GM21825 (cell line): ENCODE measurements at regions not wholly inside any gene's neighbourhood (a gene's known extent, or its start where the extent isn't known, plus 50 kb on each side); places are given as distances from the start of the nearest gene placed in this dataset.
"Not testable (repeated sequence)": the region's sequence is repeated elsewhere in the genome, so short reads cannot be mapped to it uniquely, and the experiment has no call there.

Experiments used
- ATAC-seq: cut with Tn5 transposase; IDR thresholded peaks from one replicate; pipeline ENCODE4 v1.9.1; 2021; ENCODE audit warnings: mild to moderate bottlenecking, moderate library complexity; ENCODE audit not compliant: unreplicated experiment

DNA sequence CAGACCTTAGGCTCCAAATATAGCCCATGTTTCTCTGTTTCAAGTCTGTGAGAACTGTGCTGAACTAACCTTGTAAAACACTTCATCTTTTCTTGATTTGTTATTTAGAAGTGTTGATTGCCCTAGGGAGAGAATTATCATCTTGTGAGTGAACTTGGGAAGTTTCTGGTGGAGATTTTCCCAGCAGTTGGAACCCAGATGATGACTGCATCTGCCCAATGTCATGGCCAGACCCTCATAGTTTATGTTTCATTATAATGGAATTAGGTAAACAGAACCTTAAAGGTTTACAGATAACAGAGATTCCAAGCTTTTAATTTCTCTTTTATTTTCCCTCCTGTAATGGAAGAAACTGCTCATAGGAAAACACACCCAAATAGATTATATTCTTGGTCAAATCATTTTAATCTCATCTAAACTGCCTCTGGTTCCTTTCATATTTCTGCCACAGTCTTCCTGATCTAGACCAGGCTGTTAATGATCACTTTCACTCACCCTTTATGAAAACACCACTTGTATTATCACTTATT lies 569.1 kb downstream of the KCTD12 start:
- ATAC-seq: no peak

DNA sequence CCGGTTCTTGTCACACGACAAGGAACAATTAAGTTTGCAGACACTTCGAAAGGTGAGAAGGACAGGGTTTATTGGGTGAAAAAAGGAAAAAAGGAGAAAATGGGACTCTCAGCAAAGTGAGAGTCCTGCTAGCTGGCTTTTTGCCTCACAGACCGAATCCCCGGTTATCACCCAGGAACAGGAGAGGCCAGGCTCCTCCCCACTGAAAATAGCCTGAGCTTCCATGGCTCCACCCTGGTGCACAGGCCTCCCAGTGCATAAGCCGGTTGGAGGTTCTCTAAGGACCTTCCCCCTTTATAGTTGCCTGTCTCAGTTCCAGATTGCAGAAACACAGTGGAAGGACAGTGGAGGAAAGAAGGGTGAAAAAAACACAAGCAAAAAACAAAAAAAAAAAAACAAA lies 571.7 kb downstream of the KCTD12 start:
- ATAC-seq: no peak

- ATAC-seq: no peak
Measured at GRCh38 chr13:76307142-76307541, 579.1 kb downstream of the KCTD12 start.

- ATAC-seq: no peak
Measured at GRCh38 chr13:76300688-76301087, 585.5 kb downstream of the KCTD12 start.

GRCh38 chr13:76297331-76297730 lies 588.9 kb downstream of the KCTD12 start:
- no peak for ATAC-seq

DNA sequence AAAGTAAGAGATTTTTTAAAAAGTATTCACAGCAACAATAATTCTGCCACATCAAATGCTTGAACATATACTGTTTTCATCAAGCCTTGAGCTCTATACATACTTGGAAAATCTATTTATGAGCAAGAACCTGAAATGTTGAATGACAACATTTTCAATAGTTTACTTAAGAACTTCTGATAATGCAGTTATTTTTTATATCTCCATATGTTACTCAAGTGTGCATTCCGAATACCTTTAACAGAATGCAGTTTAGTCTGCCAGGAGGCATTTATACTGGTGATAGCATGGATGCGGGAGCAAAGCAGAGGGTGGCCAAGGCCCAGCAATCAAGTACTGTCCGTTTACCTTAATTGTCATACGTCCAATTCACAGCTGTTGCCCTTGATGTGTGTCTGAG lies 589.5 kb downstream of the KCTD12 start:
- no peak for ATAC-seq

- not testable (repeated sequence) for ATAC-seq
Measured at GRCh38 chr13:76295020-76295419, 591.2 kb downstream of the KCTD12 start.

GRCh38 chr13:76293751-76294150 lies 592.5 kb downstream of the KCTD12 start:
- ATAC-seq: no peak

DNA sequence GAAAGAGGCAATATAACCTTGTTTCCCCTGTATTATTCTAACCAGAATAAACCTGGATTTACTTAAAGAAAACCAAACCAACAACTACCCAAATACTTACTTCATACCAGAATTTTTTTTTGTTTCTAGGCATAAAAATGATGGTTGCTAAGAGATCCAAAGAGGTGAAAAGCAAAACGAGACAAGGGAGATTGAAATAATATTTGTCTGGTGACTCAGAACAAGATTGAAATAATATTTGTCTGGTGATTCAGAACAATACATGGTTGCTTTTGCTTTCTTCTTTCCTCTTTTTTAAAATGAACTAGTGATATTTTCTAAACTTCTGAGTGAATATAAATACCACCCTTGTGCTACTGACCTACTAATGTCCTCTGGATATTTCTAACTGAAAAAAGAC lies 592.9 kb downstream of the KCTD12 start:
- ATAC-seq: no peak

GRCh38 chr13:76292726-76293125 lies 593.5 kb downstream of the KCTD12 start:
- no peak for ATAC-seq

GRCh38 chr13:76292031-76292430 lies 594.2 kb downstream of the KCTD12 start:
- no peak for ATAC-seq

- ATAC-seq: no peak
Measured at GRCh38 chr13:76289558-76289957, 596.6 kb downstream of the KCTD12 start.

DNA sequence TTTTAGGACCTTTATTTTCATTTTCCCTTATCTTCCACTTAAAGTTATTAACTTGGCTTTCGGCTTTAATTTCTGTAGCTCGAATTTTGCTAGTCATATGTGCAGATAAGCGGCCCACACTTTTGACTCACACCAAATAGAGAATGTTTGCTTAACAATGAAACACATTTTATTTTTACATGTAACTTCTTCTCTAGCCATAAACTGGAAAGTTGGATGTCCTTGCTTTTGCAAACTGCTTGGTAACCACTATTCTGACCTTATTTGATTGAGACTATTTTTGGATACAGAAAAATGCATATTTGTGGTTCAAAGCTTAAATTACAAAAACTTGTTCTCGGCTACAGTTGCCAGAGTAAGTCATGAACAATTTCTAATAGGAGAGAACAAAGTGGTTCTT lies 600.0 kb downstream of the KCTD12 start:
- ATAC-seq: no peak

DNA sequence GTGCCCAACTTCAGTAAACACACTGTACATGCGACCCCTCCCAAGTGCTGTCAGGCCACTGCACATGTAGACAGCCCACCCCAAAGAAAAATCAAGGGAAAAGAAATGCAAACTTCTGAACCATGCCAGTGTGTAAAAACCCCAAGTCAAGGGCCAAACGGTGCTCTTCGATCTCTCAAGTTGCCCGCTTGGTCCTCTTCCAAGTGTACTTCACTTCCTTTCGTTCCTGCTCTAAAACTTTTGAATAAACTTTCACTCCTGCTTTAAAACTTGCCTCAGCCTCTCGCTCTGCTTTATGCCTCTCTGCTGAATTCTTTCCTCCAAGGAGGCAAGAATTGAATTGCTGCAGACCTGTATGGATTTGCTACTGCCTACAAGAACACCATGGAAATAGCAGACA lies 600.7 kb downstream of the KCTD12 start:
- ATAC-seq: no peak

DNA sequence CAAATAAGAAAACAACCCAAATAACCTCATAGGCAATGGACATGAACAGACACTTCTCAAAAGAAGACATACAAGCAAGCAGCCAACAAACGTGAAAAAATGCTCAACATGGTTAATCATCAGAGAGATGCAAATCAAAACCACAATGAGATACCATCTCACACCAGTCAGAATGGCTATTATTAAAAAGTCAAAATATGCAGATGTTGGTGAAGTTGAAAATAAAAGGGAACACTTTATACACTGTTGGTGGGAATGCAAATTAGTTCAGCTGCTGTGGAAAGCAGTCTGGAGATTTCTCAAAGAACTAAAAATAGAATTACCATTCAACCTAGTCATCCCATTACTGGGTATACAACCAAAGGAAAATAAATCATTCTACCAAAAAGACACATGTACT lies 606.4 kb downstream of the KCTD12 start:
- not testable (repeated sequence) for ATAC-seq

DNA sequence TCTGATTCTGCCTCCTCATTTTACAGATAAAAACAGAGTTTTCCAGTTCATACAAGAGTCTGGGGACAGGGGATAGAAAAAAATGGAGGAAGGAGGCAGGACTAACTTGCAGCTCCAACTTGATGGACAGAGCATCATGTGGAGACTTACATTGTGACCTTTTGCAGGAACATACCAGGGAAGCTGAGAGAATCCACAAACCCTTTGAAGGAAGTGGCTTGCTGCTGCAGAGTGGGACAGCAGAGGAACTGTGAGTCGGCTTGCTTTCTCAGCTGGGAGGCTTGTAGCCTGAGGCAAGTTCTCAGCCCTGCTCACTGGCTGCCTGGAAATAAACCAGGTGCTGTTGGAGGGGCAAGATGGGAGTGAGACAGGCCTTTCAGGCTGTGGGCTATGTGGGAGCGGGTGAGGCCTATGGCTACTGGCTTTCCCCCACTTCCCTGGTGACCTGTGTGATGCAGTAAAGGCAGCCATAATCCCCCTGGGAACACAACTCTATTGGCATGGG lies 614.4 kb downstream of the KCTD12 start:
- no peak for ATAC-seq

- not testable (repeated sequence) for ATAC-seq
Measured at GRCh38 chr13:76268307-76268706, 617.9 kb downstream of the KCTD12 start.

DNA sequence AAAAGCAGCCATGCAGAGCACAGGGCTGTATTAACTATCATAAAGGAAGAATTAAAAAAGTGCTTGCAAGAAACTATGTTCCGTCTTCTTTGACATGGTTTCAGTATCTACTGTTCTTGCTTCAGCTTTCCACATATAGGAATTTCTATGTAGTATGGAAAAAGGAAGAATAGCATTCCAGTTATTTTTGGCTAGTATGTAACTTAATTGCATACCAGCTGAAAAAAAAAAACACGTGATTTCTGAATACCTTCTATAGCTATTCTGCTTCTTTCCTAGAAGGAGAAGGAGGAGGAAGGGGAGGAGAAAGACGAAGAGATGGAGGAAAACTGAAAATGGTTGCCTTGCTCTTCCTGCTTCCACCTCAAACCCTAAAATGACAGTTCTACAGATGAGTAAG lies 619.0 kb downstream of the KCTD12 start:
- ATAC-seq: no peak

DNA sequence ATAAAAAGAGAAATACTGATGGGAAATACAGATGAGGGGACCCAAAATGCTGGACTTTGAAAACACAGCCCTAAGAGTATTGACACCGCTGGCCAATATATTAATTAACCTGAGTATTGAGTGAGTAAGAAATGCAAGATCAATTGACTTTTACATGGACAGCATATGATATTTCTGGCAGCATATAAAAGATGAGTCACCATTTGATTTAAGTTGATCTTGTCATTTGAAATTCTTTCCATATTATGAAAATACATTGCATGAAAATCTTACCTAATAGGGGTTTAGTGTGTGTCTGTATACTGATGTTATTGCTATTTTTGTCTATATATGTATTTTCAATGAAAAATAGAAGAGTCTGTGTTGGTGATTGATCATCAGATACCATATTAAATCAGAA lies 619.6 kb downstream of the KCTD12 start:
- no peak for ATAC-seq

- no peak for ATAC-seq
Measured at GRCh38 chr13:76250211-76250610, 614.1 kb downstream of the LMO7 start.

DNA sequence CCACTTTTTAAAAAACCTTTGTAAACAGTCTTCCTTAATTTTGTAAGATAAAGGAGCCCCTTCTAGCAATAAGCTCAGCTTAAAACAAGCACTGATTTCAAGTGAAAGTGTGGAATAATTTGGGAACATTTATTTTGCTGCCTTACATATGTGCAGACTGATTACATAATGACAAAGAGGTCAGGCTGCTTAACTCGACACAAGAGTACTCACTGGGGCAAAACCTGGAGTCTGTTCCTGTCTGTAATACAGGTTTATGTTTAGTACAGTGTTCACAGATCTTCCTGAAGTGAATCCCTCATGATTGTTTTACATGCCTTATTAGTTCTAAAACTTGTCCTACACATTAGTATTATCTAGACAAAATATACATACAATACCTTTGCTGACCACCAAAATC lies 609.8 kb downstream of the LMO7 start:
- ATAC-seq: no peak

DNA sequence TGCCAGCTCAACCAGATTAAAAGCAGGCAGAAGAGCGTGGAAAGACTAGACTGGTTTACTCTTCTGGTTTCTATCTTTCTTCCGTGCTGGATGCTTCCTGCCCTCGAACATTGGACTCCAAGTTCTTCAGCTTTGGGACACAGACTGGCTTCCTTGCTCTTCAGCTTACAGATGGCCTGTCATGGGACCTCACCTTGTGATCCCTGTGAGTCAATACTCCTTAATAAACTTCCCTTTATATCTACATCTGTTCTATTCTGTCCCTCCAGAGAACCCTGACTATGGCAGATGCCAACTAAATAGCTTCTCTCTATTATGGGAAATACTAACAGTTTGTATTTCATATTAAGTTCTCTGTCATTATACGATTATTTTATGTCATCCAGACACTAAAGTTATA lies 609.1 kb downstream of the LMO7 start:
- no peak for ATAC-seq

- ATAC-seq: not testable (repeated sequence)
Measured at GRCh38 chr13:76243120-76243519, 607.0 kb downstream of the LMO7 start.
